WERI-Rb-1 (cell line): ENCODE measurements at regions not wholly inside any gene's neighbourhood (a gene's known extent, or its start where the extent isn't known, plus 50 kb on each side); places are given as distances from the start of the nearest gene placed in this dataset.
"Not testable (repeated sequence)": the region's sequence is repeated elsewhere in the genome, so short reads cannot be mapped to it uniquely, and the experiment has no call there.

ENCODE experiments used
- DNase-seq: peaks from one replicate; pipeline ENCODE4 v3.0.0-alpha.2; 2020
- H3K27ac ChIP-seq: fragments of 250-450 bp; sonication (Bioruptor Pico); 2 replicates; pipeline ENCODE4 v1.5.1; 2020; ENCODE audit warnings: mild to moderate bottlenecking, moderate library complexity
- H3K27me3 ChIP-seq: fragments of 250-450 bp; sonication (Bioruptor Pico); 2 replicates; pipeline ENCODE4 v1.5.1; 2021; ENCODE audit warnings: mild to moderate bottlenecking, low read depth, moderate library complexity; ENCODE audit not compliant: insufficient read depth, severe bottlenecking
- H3K36me3 ChIP-seq: fragments of 250-450 bp; sonication (Bioruptor Pico); 2 replicates; pipeline ENCODE4 v1.5.1; 2020; ENCODE audit warnings: mild to moderate bottlenecking, moderate library complexity
- H3K4me3 ChIP-seq: 2 replicates; pipeline ENCODE4 v1.5.1; 2011; ENCODE audit warnings: low read depth, mild to moderate bottlenecking, control low read depth, low read length
- H3K9me3 ChIP-seq: fragments of 250-450 bp; sonication (Bioruptor Pico); 2 replicates; pipeline ENCODE4 v1.5.1; 2021; ENCODE audit warnings: mild to moderate bottlenecking, moderate library complexity; ENCODE audit not compliant: severe bottlenecking
- CTCF ChIP-seq: IDR thresholded peaks from 2 replicates; pipeline ENCODE4 v1.5.1; 2011; ENCODE audit warnings: low read depth, mild to moderate bottlenecking, control low read depth, inconsistent platforms, low read length

GRCh38 chr2:88896971-88897370 is 205.5 kb downstream of the RPIA start:
- H3K9me3 ChIP-seq, result no peaks in the 10 kb centered on the region
- no peak for DNase-seq
- H3K27ac ChIP-seq, result no peak overlapping the region
- no peaks in the 10 kb centered on the region for H3K36me3 ChIP-seq
- TF ChIP-seq CTCF, result no peak
- no peak overlapping the region for H3K4me3 ChIP-seq
- H3K27me3 ChIP-seq, result peaks cover 30% of the 10 kb centered on the region

GRCh38 chr2:88897715-88898114 is 206.2 kb downstream of the RPIA start:
- peaks cover 24% of the 10 kb centered on the region for H3K27me3 ChIP-seq
- H3K36me3 ChIP-seq, result no peaks in the 10 kb centered on the region
- no peaks in the 10 kb centered on the region for H3K9me3 ChIP-seq
- DNase-seq, result no peak
- no peak overlapping the region for H3K4me3 ChIP-seq
- no peak overlapping the region for H3K27ac ChIP-seq
- TF ChIP-seq CTCF, result no peak

- no peak overlapping the region for H3K4me3 ChIP-seq
- peak; percentile 18 for DNase-seq
- H3K9me3 ChIP-seq, result no peaks in the 10 kb centered on the region
- H3K27me3 ChIP-seq, result peaks cover 22% of the 10 kb centered on the region
- no peak overlapping the region for H3K27ac ChIP-seq
- no peaks in the 10 kb centered on the region for H3K36me3 ChIP-seq
- TF ChIP-seq CTCF, result peak; percentile 77
Measured at GRCh38 chr2:88903749-88904353, 212.4 kb downstream of the RPIA start.

- no peak for DNase-seq
- Histone ChIP-seq H3K27ac (no peak overlapping the region), H3K4me3 (no peak overlapping the region), H3K36me3 (no peaks in the 10 kb centered on the region), H3K9me3 (no peaks in the 10 kb centered on the region), H3K27me3 (peaks cover 52% of the 10 kb centered on the region)
- TF ChIP-seq CTCF, result no peak
Measured at GRCh38 chr2:88913280-88913679, 221.8 kb downstream of the RPIA start.

- no peak overlapping the region for H3K4me3 ChIP-seq
- peaks cover 7% of the 10 kb centered on the region for H3K9me3 ChIP-seq
- no peak for DNase-seq
- H3K36me3 ChIP-seq, result no peaks in the 10 kb centered on the region
- no peak overlapping the region for H3K27ac ChIP-seq
- peaks cover 53% of the 10 kb centered on the region for H3K27me3 ChIP-seq
- no peak for TF ChIP-seq CTCF
Measured at GRCh38 chr2:88919087-88919738, 227.7 kb downstream of the RPIA start.

GRCh38 chr2:88920399-88920798 is 228.9 kb downstream of the RPIA start:
- not testable (repeated sequence) for H3K36me3 ChIP-seq, DNase-seq, H3K4me3 ChIP-seq, H3K27ac ChIP-seq, H3K9me3 ChIP-seq
- H3K27me3 ChIP-seq, result peaks cover 43% of the 10 kb centered on the region
